Right ventricle myocardium superior (tissue), 1 donor: ENCODE measurements at regions not wholly inside any gene's neighbourhood (a gene's known extent, or its start where the extent isn't known, plus 50 kb on each side); places are given as distances from the start of the nearest gene placed in this dataset.

Experiments used
- ATAC-seq: fragments of 200-7000 bp; cut with Tn5 transposase; one replicate; pipeline ENCODE4 v1.9.1; 2020; ENCODE audit warnings: mild to moderate bottlenecking; ENCODE audit not compliant: poor library complexity
- DNase-seq: peaks from one replicate; pipeline ENCODE4 v3.0.0-alpha.2; 2020
- intact Hi-C: fragments of 100-400 bp; cut with DNase I; formaldehyde crosslinking; loops from one replicate; pipeline ENCODE4 v1.11.2; 2022
- donor health status: DM: no; HTN: yes; CAD: no; lungs with severe emphysema.

- intact Hi-C loops: no loop called here
- DNase-seq (no peak), ATAC-seq (peak; percentile 75)
Observed at GRCh38 chr1:55428944-55429931, 214.1 kb upstream of the USP24 start.

- intact Hi-C loops: no loop called here
- DNase-seq (no peak), ATAC-seq (peak; percentile 39)
Observed at GRCh38 chr1:55428231-55428630, 213.1 kb upstream of the USP24 start.

GRCh38 chr1:55427606-55428005 lies 212.4 kb upstream of the USP24 start:
- DNase-seq: no peak
- intact Hi-C loops: no loop called here
- ATAC-seq: no peak

DNA sequence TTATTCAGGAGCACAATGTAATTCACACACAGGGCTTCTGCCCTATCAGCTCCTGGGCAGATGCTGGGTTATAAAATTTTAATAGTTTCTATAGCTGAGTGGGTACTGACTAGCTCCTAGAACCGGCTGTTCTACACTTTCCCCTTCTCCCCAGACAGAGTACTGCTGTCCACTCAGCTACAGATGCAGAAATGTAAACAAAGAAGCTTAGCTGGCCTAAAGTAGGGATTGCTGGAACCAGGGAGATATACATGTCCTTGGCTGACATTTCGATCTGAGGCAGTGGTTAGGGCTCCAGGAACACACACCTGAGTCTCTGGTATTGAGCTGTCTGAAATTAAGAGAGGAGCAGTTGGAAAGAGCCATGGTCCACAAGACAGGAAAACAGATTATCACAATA lies 211.5 kb upstream of the USP24 start:
- ATAC-seq: no peak
- no peak for DNase-seq
- intact Hi-C loops: no loop called here

DNA sequence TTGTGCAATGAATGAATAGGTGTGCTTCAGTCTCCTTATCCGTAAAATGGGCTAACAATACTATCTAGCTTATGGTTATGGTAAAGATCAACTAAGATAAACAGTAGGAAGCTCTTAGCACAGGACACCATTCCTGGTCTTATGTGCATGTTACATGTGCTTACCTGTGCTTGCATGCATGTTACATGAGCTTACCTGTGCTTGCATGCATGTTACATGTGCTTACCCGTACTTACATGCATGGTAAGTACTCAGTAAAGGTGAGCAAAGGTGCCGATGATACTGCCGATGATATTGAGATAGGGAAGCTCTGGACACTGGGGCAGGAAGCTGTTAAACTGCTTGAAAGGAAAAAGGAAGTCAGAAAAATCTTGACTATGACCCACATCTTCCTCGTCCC lies 211.0 kb upstream of the USP24 start:
- no peak for DNase-seq
- no peak for ATAC-seq
- intact Hi-C loops: no loop called here

DNA sequence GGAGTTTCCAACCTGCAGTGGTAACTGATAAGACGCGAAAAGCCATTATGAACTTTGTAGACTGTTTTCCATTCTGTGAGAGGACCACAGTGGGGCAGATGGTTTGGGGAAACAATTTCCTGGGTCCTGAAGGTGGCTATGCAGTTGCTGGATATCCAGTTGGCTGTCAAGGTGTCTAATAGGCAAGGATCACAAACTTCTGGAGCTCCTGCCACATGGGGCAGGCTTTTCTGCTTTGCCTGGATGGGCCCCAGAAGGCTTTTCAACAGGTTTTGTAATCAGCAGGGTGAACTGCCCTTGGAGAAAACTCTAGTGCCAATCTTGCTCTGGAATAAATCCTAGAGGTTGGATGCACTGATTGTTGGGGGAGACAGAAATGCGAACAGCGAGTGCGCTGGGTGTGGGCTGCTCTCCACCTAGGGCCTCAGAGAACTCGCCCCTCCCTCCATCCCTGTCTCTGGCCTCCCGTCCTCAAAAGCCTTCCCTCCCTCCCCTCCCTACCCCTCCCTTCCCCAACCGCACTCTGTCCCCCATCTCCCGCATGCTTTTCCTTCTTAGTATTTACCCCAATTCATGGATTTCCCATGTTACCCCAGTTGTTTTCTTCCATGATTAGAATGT lies 210.3 kb upstream of the USP24 start:
- intact Hi-C loops: no loop called here
- no peak for ATAC-seq
- no peak for DNase-seq

- DNase-seq: no peak
Observed at GRCh38 chr1:55423376-55423775, 208.2 kb upstream of the USP24 start.

GRCh38 chr1:55420929-55421716 lies 206.0 kb upstream of the USP24 start:
- ATAC-seq: no peak
- no peak for DNase-seq
- intact Hi-C loops: no loop called here

More at GRCh38 chr1:55423376-55423775, 208.2 kb upstream of the USP24 start:
- intact Hi-C loops: no loop called here
- no peak for ATAC-seq

- DNase-seq (no peak), ATAC-seq (no peak)
- intact Hi-C loops: no loop called here
Observed at GRCh38 chr1:55420026-55420425, 204.9 kb upstream of the USP24 start.

DNA sequence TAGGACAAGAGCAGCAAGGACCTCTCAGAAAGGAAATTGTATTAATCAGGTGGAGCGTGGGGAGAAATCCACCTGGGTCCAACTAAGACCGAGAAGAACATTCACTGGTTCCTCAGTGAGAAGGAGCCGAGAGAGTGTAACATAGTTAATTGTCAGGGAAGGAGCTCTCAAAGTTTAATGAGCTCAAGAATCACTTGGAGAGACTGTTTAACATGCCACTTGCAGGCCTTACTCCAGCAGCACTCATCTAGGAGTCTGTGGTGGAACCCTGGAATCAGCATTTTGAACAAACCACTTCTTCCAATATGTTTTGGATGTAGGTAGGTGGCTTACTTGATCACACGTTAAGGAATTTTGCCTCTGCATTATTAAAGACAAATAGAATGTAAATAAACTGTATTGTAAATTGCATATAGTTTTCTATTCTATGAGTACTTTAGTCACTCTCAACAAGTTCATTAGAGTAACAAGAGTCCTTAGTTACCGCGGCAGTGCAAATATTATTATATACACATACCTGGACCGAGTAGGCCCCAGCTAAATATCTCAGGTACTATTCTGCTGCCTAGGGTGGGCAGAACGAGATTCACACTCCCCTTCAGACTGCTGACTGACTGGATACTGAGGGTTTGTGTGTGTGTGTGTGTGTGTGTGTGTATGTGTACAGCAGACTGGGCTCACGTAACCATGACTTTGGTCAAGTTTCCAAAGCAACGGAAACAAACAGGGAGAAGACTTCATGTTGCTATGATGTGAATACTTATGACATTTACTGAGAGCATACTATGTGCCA lies 203.2 kb upstream of the USP24 start:
- intact Hi-C loops: no loop called here
- no peak for ATAC-seq
- DNase-seq: no peak

DNA sequence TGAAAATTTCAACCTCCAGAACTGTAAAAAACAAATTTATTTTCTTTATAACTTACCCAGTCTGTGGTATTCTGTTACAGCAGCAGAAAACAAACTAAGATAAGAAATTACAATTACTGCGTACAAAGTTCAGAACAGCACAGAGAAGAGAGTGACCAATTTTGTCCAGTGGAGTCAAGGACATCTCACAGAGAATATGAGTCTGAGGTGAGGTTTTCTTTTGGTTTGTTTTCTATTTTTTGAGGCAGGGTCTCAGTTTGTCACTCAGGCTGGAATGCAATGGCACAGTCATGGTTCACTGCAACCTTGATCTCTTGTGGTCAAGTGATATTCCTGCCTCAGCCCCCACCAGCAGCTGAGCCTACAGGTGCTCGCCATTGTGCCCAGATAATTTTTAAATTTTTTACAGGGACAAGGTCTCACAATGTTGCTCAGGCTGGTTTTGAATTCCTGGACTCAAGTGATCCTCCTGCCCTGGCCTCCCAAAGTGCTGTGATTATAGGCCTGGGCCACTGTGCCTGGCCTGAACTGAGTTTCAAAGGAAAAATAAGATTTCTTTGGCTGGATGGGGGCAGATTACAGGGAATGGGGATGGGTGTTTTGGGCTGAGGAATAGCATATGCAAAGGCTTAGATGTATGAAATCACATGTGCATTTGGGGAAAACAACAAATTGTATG lies 201.1 kb upstream of the USP24 start:
- DNase-seq: no peak
- intact Hi-C loops: no loop called here
- no peak for ATAC-seq

GRCh38 chr1:55413286-55413685 lies 198.1 kb upstream of the USP24 start:
- ATAC-seq (no peak), DNase-seq (no peak)
- intact Hi-C loops: no loop called here

DNA sequence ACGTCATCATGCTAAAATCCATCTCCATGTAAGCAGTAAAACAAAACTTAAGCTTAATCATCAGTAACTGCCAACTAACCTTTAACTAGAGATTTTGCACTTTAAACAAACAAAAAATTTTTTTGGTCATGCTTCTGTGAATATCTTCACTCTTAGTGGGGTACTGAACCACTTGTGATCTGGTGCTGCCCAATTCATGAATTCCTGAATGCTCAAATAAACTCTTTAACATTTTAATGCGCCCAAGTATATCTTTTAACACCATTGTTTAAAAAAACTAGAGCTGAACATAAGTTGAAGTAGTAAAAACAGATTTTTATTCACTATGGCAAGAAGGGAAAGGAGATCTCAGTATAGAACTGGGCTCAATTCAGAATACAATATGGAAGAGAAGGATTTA lies 196.9 kb upstream of the USP24 start:
- no peak for DNase-seq
- intact Hi-C loops: no loop called here
- ATAC-seq: no peak

- intact Hi-C loops: no loop called here
- DNase-seq (peak; percentile 46), ATAC-seq (peak; percentile 41)
Observed at GRCh38 chr1:55402671-55403464, 187.7 kb upstream of the USP24 start.

DNA sequence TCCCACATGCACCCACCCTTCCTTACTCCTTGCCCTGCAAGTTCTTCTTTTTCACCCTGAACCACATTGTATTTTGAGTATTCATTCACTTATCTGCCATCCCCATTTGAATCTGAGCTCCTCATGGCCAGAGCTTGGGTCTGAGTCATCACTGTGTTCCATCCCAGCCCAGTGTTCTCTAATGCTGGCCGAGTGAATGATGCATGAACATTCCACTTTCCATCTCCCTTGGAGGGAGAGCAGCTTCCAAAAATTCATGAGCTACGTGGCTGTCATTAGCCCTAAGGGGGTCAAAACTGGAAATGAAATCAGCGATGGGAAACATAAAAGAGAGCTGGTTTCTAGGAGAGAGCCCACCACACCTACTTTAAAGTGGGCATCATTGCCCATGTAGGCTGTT lies 187.0 kb upstream of the USP24 start:
- peak; percentile 61 for ATAC-seq
- intact Hi-C loops: no loop called here
- no peak for DNase-seq

GRCh38 chr1:55400508-55400907 lies 185.3 kb upstream of the USP24 start:
- DNase-seq: no peak
- intact Hi-C loops: no loop called here
- ATAC-seq: no peak

DNA sequence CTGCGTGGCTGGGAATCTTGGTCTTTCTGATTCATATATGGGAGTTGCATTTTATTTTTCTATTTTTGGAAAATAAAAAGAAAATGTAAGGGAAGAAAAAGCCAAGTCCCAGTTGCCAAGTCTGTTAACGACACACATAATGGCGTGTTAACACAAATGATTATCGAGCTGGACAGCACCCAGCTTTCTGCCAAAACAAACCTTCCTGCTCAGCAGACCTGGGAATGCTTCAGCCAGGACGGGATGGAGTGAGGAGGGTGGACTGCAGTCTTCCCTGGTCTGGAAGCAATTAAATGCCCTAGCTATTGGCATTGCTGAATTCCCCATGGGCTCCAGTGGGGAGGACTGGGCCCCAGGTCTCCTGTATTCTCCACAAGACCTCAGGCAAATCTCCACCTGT lies 184.2 kb upstream of the USP24 start:
- no peak for DNase-seq
- intact Hi-C loops: no loop called here
- no peak for ATAC-seq
